GM12878 (cell line): ENCODE measurements at regions not wholly inside any gene's neighbourhood (a gene's known extent, or its start where the extent isn't known, plus 50 kb on each side); places are given as distances from the start of the nearest gene placed in this dataset.

Source experiments
- ATAC-seq: fragments of 200-7000 bp; cut with Tn5 transposase; 3 replicates; pipeline ENCODE4 v1.9.1; 2020; ENCODE audit warnings: mild to moderate bottlenecking, moderate library complexity
- BruUV-seq: library from RNA; stranded (reverse); fragments of 400-500 nt; replicated peaks from 2 replicates; lab custom pipeline; 2021; lab: Mats Ljungman, UMichigan
- CTCF ChIA-PET: fragments of 300-600 bp; sonication (Branson Sonifier 250); formaldehyde crosslinking; extraction: SDS; loops from one replicate; lab custom pipeline; 2021; ENCODE audit warnings: inconsistent platforms; lab: Yijun Ruan, JAX
- POLR2A ChIA-PET: fragments of 350-600 bp; formaldehyde crosslinking; extraction: SDS; loops from one replicate; lab custom pipeline; 2021; ENCODE audit warnings: inconsistent platforms; lab: Charles Lee
- RAD21 ChIA-PET: fragments of 300-600 bp; sonication (Branson Sonifier 250); formaldehyde crosslinking; loops from one replicate; lab custom pipeline; 2023; ENCODE audit warnings: antibody characterized with exemption; ENCODE audit not compliant: unreplicated experiment; lab: Charles Lee
- SMC1A ChIA-PET: fragments of 300-600 bp; sonication (Branson Sonifier 250); formaldehyde crosslinking; loops from one replicate; lab custom pipeline; 2023; ENCODE audit not compliant: unreplicated experiment, uncharacterized antibody; lab: Charles Lee
- DNase-seq: peaks from one replicate; pipeline ENCODE4 v3.0.0-alpha.2; 2011; ENCODE audit warnings: low read depth, low spot score
- FAIRE-seq: peaks from 3 replicates; lab custom pipeline; 2011; peaks lifted over from hg19 to GRCh38; lab: Jason Lieb, UNC
- H2AFZ ChIP-seq: 2 replicates; pipeline ENCODE4 v1.6.0; 2011; ENCODE audit warnings: low read depth, low read length, control low read depth; ENCODE audit not compliant: control insufficient read depth
- H3K27ac ChIP-seq: 2 replicates; pipeline ENCODE4 v1.5.1; 2011; ENCODE audit warnings: control low read depth; ENCODE audit not compliant: control insufficient read depth, insufficient read depth
- H3K27me3 ChIP-seq, 2 experiments: replicated peaks in 1 of 2; 2 replicates each; pipeline versions ENCODE4 v1.6.0 to v1.6.1; 2011; ENCODE audit warnings: low read length in 1 of 2; ENCODE audit not compliant: control insufficient read depth in 2 of 2, insufficient read depth in 2 of 2
- H3K36me3 ChIP-seq, 2 experiments: 2 replicates each; pipeline ENCODE4 v1.5.1; 2011; ENCODE audit warnings: low read length in 1 of 2; ENCODE audit not compliant: control insufficient read depth in 2 of 2, insufficient read depth in 2 of 2
- H3K4me1 ChIP-seq: 2 replicates; pipeline ENCODE4 v1.6.1; 2011; ENCODE audit warnings: mild to moderate bottlenecking, low read length, moderate library complexity, mixed read lengths; ENCODE audit not compliant: control insufficient read depth, insufficient read depth
- H3K4me2 ChIP-seq: 2 replicates; pipeline ENCODE4 v1.6.0; 2011; ENCODE audit warnings: control low read depth; ENCODE audit not compliant: control insufficient read depth, insufficient read depth
- H3K4me3 ChIP-seq: fragments of 200-600 bp; sonication (generic); 2 replicates; pipeline ENCODE4 v1.5.1; 2016
- H3K79me2 ChIP-seq: 2 replicates; pipeline ENCODE4 v1.6.0; 2011; ENCODE audit warnings: low read length; ENCODE audit not compliant: control insufficient read depth, insufficient read depth
- H3K9ac ChIP-seq: 2 replicates; pipeline ENCODE4 v1.8.0; 2011; ENCODE audit warnings: low read length, control low read depth, mixed read lengths; ENCODE audit not compliant: control insufficient read depth, insufficient read depth
- H3K9me3 ChIP-seq: replicated peaks from 3 replicates; pipeline ENCODE4 v1.5.1; 2011; ENCODE audit warnings: mild to moderate bottlenecking, low read length; ENCODE audit not compliant: control insufficient read depth, insufficient read depth
- H4K20me1 ChIP-seq: 2 replicates; pipeline ENCODE4 v1.6.0; 2011; ENCODE audit not compliant: control insufficient read depth, insufficient read depth
- ATF3 ChIP-seq: IDR thresholded peaks from 2 replicates; pipeline ENCODE4 v1.6.1; 2011; ENCODE audit warnings: low read depth, mild to moderate bottlenecking, low read length, moderate library complexity, borderline replicate concordance; ENCODE audit errors: extremely low read depth
- EGR1 ChIP-seq, 2 experiments: IDR thresholded peaks; 1 replicate in 1 of 2; 2 replicates in 1 of 2; pipeline ENCODE4 v1.6.1; 2011 to 2012; ENCODE audit warnings: low read depth in 2 of 2, low read length in 2 of 2, borderline replicate concordance in 1 of 2, mild to moderate bottlenecking in 1 of 2, moderate library complexity in 1 of 2
- FOXK2 ChIP-seq: fragments of 450-650 bp; IDR thresholded peaks from 2 replicates; pipeline ENCODE4 v1.6.1; 2017; ENCODE audit warnings: mild to moderate bottlenecking, moderate library complexity
- IKZF2 ChIP-seq, 2 experiments: fragments of 450-650 bp; IDR thresholded peaks; 2 replicates each; pipeline ENCODE4 v1.6.1; 2017; ENCODE audit warnings: mild to moderate bottlenecking in 2 of 2, moderate library complexity in 2 of 2
- IRF4 ChIP-seq: IDR thresholded peaks from 2 replicates; pipeline ENCODE4 v1.6.1; 2011; ENCODE audit warnings: low read depth, low read length
- MAX ChIP-seq: IDR thresholded peaks from 2 replicates; pipeline ENCODE4 v1.6.1; 2012; ENCODE audit warnings: low read depth, low read length, improper control_type of control experiment
- POLR2A ChIP-seq: IDR thresholded peaks from 2 replicates; pipeline ENCODE4 v1.6.1; 2011; ENCODE audit warnings: low read depth, mild to moderate bottlenecking, low read length
- SP1 ChIP-seq: IDR thresholded peaks from one replicate; pipeline ENCODE4 v1.6.1; 2011; ENCODE audit warnings: low read depth, low read length
- SUZ12 ChIP-seq: fragments of 200-600 bp; sonication (generic); IDR thresholded peaks from one replicate; pipeline ENCODE4 v1.6.1; 2018; ENCODE audit warnings: antibody characterized with exemption, mild to moderate bottlenecking; ENCODE audit not compliant: unreplicated experiment
- TBL1XR1 ChIP-seq: IDR thresholded peaks from 2 replicates; pipeline ENCODE4 v1.6.1; 2012; ENCODE audit warnings: low read depth, low read length, improper control_type of control experiment
- TCF3 ChIP-seq: IDR thresholded peaks from 2 replicates; pipeline ENCODE4 v1.6.1; 2012; ENCODE audit warnings: low read depth, mild to moderate bottlenecking, low read length, borderline replicate concordance; ENCODE audit not compliant: insufficient read depth
- ZBTB33 ChIP-seq: fragments of 450-650 bp; IDR thresholded peaks from 2 replicates; pipeline ENCODE4 v1.6.1; 2017; ENCODE audit warnings: mild to moderate bottlenecking
- ZNF274 ChIP-seq: IDR thresholded peaks from one replicate; pipeline ENCODE4 v1.8.0; 2011; ENCODE audit not compliant: insufficient read length, insufficient read depth
- WGBS: methylation state at CpG from one replicate; pipeline ENCODE4 v1.1.6; 2016; ENCODE audit warnings: low lambda C conversion rate; ENCODE audit not compliant: insufficient replicate concordance, insufficient coverage; ENCODE audit errors: missing lambda C conversion rate; 5-methylcytosine and 5-hydroxymethylcytosine counted together
- in situ Hi-C: fragments of 300-500 bp; cut with MboI; formaldehyde crosslinking; loops from 9 replicates; pipeline ENCODE4 v1.14.3; 2018; ENCODE audit warnings: mixed read lengths
- intact Hi-C: fragments of 100-400 bp; cut with micrococcal nuclease; formaldehyde crosslinking; loops from one replicate; pipeline ENCODE4 v1.14.2; 2022; ENCODE audit not compliant: unreplicated experiment

GRCh38 chr10:128897401-128898129 lies 569.5 kb upstream of the MGMT start:
- no peak overlapping the region for H2AFZ ChIP-seq
- no peak overlapping the region for H3K4me2 ChIP-seq
- no peaks in the 10 kb centered on the region for H3K79me2 ChIP-seq
- H3K4me1 ChIP-seq, result no peaks in the 10 kb centered on the region
- ATAC-seq, result no peak
- H3K9me3 ChIP-seq, result no peaks in the 10 kb centered on the region
- ChIA-PET RAD21 (no interaction called here), POLR2A (no interaction called here), CTCF (no interaction called here), SMC1A (no interaction called here)
- no TSS peak for BruUV-seq
- in situ Hi-C loops (no loop called here), intact Hi-C loops (no loop called here)
- FAIRE-seq, result no peak
- H3K9ac ChIP-seq, result no peak overlapping the region
- TF ChIP-seq POLR2A (no peak), SP1 (no peak), FOXK2 (no peak), TCF3 (no peak), SUZ12 (no peak), IRF4 (no peak), ZBTB33 (no peak), MAX (no peak), TBL1XR1 (no peak), ATF3 (no peak), IKZF2 (IDR thresholded peaks at IDR 0.05) (no peak), ZNF274 (no peak), EGR1 (IDR thresholded peaks at IDR 0.05; ENCODE audit: borderline replicate concordance in 1 of 2, low read depth in 2 of 2, low read length in 2 of 2) (no peak)
- WGBS, result 26% methylated on average over 12 of the region's 12 CpGs
- no peaks in the 10 kb centered on the region for H3K27me3 ChIP-seq
- no peak overlapping the region for H3K27ac ChIP-seq
- no peaks in the 10 kb centered on the region for H3K36me3 ChIP-seq
- H4K20me1 ChIP-seq, result no peaks in the 10 kb centered on the region
- no peak for DNase-seq
- no peak overlapping the region for H3K4me3 ChIP-seq
